Endothelial cell of umbilical vein (primary cell): ENCODE measurements at regions not wholly inside any gene's neighbourhood (a gene's known extent, or its start where the extent isn't known, plus 50 kb on each side); places are given as distances from the start of the nearest gene placed in this dataset.

ENCODE experiments used
- CTCF ChIP-seq, 2 donors: IDR thresholded peaks; 1 replicate in 1 of 2; 2 replicates in 1 of 2; pipeline ENCODE4 v1.5.1; 2011; ENCODE audit warnings: low read length in 2 of 2, mild to moderate bottlenecking in 2 of 2, moderate library complexity in 2 of 2, control low read depth in 1 of 2, inconsistent platforms in 1 of 2, low read depth in 1 of 2; ENCODE audit not compliant: insufficient read depth in 1 of 2; ENCODE audit errors: extremely low read depth in 1 of 2
- JUN ChIP-seq: IDR thresholded peaks from 2 replicates; pipeline ENCODE4 v1.6.1; 2011; ENCODE audit warnings: borderline replicate concordance, low read depth; ENCODE audit not compliant: insufficient read length, insufficient read depth
- POLR2A ChIP-seq: IDR thresholded peaks from 2 replicates; pipeline ENCODE4 v1.6.1; 2012; ENCODE audit warnings: low read depth, mild to moderate bottlenecking, control low read depth, low read length

GRCh38 chr15:62421289-62421688, 256.2 kb upstream of the C2CD4B start:
- TF ChIP-seq POLR2A (no peak), CTCF (IDR thresholded peaks at IDR 0.05; ENCODE audit: extremely low read depth in 1 of 2, insufficient read depth in 1 of 2, low read depth in 1 of 2, low read length in 2 of 2) (no peak), JUN (no peak)
